ENCODE measurements at regions not wholly inside any gene's neighbourhood (a gene's known extent, or its start where the extent isn't known, plus 50 kb on each side); places are given as distances from the start of the nearest gene placed in this dataset.

- no peak for DNase-seq
These were observed 472.0 kb upstream of the CNTNAP2 start for GRCh38 chr7:145644426-145645134.

GRCh38 chr7:145643981-145644380 is 472.6 kb upstream of the CNTNAP2 start:
- no peak for DNase-seq

GRCh38 chr7:145633513-145633912 is 483.1 kb upstream of the CNTNAP2 start:
- DNase-seq, result no peak

DNA sequence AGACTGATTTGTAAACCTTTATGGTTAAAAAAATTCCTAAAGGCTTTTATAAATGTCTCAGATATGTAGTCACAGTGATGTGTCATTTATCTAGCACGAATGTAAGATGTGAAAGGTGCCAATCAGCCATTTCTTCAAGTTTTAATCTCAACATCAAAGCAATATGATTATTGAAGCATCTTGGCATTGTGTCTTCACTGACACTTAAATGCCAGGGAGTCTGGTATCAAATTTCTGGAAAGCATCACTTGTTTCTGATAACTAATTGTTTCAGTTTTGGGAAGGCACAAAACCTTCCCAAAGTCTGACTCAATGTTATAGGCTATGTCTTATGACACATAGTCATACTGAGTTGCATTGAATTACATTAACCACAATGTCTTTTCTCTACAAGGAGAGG is 492.0 kb upstream of the CNTNAP2 start:
- no peak for DNase-seq

- DNase-seq, result no peak
These were observed 510.6 kb upstream of the CNTNAP2 start for GRCh38 chr7:145605963-145606362.

DNA sequence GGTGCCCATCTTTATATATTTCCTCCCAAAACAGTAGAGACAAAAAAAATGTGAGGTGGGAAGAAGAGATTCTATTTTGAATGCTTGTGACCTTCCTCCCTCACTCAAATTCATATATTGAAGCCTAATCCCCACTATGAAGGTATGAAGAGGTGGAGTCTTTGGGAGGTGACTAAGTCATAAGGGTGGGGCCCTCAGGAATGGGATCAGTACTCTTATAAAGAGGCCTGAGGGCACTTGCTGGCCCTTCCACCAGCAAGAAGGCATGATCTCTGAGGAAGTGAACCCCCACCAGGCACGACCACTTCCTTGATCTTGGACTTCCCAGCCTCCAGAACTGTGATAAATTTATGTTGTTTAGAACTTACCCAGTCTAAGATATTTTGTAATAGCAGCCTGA is 517.2 kb upstream of the CNTNAP2 start:
- no peak for DNase-seq

GRCh38 chr7:145584401-145584800 is 532.2 kb upstream of the CNTNAP2 start:
- DNase-seq, result no peak

GRCh38 chr7:145582742-145583303 is 533.8 kb upstream of the CNTNAP2 start:
- no peak for DNase-seq

DNA sequence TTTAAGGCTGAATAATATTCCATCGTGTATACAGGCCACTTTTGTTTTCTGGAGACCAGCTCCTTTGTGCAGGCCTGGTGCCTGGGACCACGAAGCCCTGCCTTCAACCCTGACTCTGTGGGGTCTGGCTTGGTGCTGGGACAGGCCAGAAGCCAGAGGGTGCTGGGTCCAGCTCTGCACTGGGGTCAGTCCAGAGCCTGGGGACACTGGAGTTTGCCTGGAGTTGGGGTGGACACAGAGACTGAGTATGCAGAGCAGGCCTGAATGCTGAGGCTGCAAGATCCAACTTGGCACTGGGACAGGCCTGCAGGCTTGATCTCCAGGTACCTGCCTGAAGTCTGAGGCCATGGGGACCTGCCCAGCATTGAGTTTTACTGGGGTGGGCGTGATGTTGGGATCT is 558.8 kb upstream of the CNTNAP2 start:
- no peak for DNase-seq

GRCh38 chr7:145543242-145543641 is 573.4 kb upstream of the CNTNAP2 start:
- DNase-seq, result no peak

DNA sequence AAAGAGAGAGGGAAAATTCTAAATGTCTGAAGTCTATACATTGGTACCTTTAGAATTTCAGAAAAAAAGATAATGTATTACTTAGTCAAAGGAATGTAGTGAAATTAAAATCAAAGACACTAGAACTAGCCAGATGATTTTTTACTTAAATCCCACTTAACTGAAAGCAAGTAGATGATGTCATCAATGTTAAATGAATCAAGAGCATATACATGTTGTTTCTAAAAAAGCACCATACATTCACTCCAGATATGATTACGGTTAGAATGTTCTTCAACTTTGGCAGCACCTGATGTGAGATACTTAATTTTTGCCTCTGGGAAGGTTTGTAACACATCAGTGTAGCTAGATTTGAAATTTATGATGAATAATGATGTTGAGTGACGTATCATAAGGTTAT is 576.7 kb upstream of the CNTNAP2 start:
- DNase-seq, result no peak

GRCh38 chr7:145534301-145534700 is 582.3 kb upstream of the CNTNAP2 start:
- DNase-seq, result no peak

DNA sequence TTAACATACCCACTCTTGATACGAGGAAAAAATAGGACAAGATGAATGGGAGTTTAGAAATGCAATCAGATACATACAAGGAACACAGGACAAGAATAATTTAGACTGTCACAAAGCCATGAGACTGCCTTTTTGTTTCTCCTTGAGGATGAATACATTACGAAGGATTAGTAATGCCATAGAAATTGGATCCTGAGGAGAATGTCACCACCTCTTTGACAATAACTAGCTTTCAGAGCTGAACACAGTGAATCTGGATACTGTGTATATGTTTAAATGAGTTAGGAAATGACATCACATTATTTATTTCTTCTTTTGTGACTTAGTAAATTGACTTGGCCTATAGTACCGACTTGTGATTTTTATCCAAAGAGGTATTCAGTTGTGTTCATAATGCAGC is 596.3 kb upstream of the CNTNAP2 start:
- DNase-seq, result no peak

DNA sequence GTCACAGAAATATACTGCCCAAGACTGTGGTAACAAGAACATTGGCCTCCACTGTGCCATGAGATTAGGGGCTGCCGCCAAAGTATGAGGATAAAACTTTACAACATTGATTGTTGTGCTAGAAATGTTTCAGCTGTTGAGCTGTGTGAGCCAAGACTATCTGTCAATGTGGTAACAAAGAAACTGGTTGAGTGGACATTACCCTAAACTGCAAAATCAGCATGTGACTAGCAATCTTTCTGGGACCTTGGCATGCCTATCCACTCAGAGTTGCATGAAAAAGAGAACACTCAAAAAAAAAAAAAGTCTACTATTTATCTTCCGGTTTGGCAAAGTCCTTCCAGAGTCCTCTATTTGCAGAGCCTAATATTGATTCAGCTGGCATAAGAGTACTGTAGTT is 605.6 kb upstream of the CNTNAP2 start:
- DNase-seq, result no peak

GRCh38 chr7:145497911-145498525 is 618.6 kb upstream of the CNTNAP2 start:
- no peak for DNase-seq

DNA sequence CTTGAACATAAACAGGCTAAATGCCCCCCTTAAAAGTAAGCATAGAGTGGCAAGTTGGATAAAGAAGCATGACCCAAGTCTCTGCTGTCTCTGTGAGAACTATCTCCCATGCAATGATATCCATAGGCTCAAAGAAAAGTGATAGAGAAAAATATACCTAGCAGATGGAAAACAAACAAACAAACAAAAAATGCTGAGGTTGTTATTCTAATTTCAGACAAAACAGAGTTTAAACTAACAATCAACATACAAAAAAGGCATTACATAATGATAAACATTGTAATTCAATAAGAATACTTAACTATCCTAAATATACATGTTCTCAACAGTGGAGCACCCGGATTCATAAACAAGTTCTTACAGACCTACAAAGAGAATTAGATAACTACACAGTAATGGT is 626.2 kb upstream of the CNTNAP2 start:
- no peak for DNase-seq

GRCh38 chr7:145489609-145490008 is 627.0 kb upstream of the CNTNAP2 start:
- DNase-seq, result no peak

DNA sequence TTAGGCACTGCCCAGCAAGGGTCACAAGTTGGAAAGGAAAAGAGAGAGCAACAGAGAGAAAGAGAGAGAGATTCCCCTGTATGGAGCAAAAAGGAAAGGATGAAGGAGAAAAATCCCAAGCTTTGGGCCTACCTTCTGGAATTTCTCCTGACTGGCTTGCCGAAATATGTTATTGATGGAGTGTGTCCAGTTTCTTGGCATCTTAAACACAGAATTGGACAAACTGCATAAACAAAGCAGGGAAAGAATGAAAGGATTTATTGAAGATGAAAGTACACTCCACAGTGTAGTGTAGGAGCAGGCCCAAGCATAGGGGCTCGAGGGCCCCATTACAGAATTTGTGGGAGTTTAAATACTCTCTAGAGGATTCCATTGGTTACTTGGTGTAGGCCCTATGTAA is 627.8 kb upstream of the CNTNAP2 start:
- no peak for DNase-seq

GRCh38 chr7:145481985-145482384 is 634.6 kb upstream of the CNTNAP2 start:
- no peak for DNase-seq

GRCh38 chr7:145478541-145478940 is 638.1 kb upstream of the CNTNAP2 start:
- no peak for DNase-seq

- DNase-seq, result no peak
These were observed 638.3 kb upstream of the TPK1 start for GRCh38 chr7:145474009-145474686.

DNA sequence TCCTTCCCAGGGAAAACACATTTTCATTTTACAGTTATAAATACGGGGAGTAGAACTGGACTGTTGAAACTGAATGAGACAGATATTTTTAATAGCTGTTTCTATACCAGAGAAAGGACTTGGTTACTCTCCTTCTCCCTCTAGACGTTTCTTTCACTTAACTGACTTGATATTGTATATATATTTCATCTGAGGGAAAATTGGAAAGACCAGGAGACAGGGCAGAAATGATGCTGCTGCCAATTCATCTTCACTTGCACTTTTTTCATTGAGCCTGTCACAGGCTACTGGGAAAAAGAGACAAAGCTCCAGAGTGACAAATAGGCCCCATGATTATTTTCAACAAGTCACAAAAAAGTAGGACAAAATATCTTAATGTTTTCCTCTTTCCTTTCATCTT is 636.0 kb upstream of the TPK1 start:
- DNase-seq, result no peak

DNA sequence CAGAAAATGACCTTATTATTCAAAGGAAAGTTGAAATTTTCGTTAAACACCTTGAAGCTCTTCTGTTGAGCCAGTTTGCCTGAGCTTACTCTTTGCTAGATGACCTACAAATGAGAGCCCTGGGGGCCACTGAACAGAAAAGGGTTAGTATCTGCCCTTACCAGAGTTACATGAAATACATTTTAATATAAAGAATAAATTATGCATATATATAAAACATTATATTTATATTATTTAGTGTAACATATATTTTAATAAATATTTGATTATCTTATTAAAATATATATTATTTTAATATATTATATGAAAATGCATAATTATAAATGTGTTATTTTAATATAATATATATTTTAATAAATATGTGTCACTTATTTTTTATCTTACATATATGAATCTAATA is 628.4 kb upstream of the TPK1 start:
- DNase-seq, result no peak

GRCh38 chr7:145462463-145462862 is 626.6 kb upstream of the TPK1 start:
- DNase-seq, result no peak
